WERI-Rb-1 (cell line): ENCODE measurements at regions not wholly inside any gene's neighbourhood (a gene's known extent, or its start where the extent isn't known, plus 50 kb on each side); places are given as distances from the start of the nearest gene placed in this dataset.

ENCODE experiments used
- DNase-seq: peaks from one replicate; pipeline ENCODE4 v3.0.0-alpha.2; 2020
- H3K27ac ChIP-seq: fragments of 250-450 bp; sonication (Bioruptor Pico); 2 replicates; pipeline ENCODE4 v1.5.1; 2020; ENCODE audit warnings: mild to moderate bottlenecking, moderate library complexity
- H3K27me3 ChIP-seq: fragments of 250-450 bp; sonication (Bioruptor Pico); 2 replicates; pipeline ENCODE4 v1.5.1; 2021; ENCODE audit warnings: mild to moderate bottlenecking, low read depth, moderate library complexity; ENCODE audit not compliant: insufficient read depth, severe bottlenecking
- H3K36me3 ChIP-seq: fragments of 250-450 bp; sonication (Bioruptor Pico); 2 replicates; pipeline ENCODE4 v1.5.1; 2020; ENCODE audit warnings: mild to moderate bottlenecking, moderate library complexity
- H3K4me3 ChIP-seq: 2 replicates; pipeline ENCODE4 v1.5.1; 2011; ENCODE audit warnings: low read depth, mild to moderate bottlenecking, control low read depth, low read length
- H3K9me3 ChIP-seq: fragments of 250-450 bp; sonication (Bioruptor Pico); 2 replicates; pipeline ENCODE4 v1.5.1; 2021; ENCODE audit warnings: mild to moderate bottlenecking, moderate library complexity; ENCODE audit not compliant: severe bottlenecking
- CTCF ChIP-seq: IDR thresholded peaks from 2 replicates; pipeline ENCODE4 v1.5.1; 2011; ENCODE audit warnings: low read depth, mild to moderate bottlenecking, control low read depth, inconsistent platforms, low read length

GRCh38 chr10:78292982-78293865 is 259.6 kb downstream of the RPS24 start:
- Histone ChIP-seq H3K36me3 (no peaks in the 10 kb centered on the region), H3K27ac (peak overlapping the region; percentile 85), H3K27me3 (no peaks in the 10 kb centered on the region), H3K4me3 (peak overlapping the region; percentile 24), H3K9me3 (no peaks in the 10 kb centered on the region)
- peak; percentile 96 for DNase-seq
- TF ChIP-seq CTCF: no peak

- peaks cover 4% of the 10 kb centered on the region for H3K9me3 ChIP-seq
- no peak for DNase-seq
- no peak overlapping the region for H3K4me3 ChIP-seq
- H3K27ac ChIP-seq: peak overlapping the region; percentile 85
- TF ChIP-seq CTCF: no peak
- H3K27me3 ChIP-seq: no peaks in the 10 kb centered on the region
- peaks cover 4% of the 10 kb centered on the region; the same call in 1 of the 2 replicates for H3K36me3 ChIP-seq
Measured at GRCh38 chr10:78295242-78295641, 261.6 kb downstream of the RPS24 start.

- no peak for TF ChIP-seq CTCF
- Histone ChIP-seq H3K27me3 (no peaks in the 10 kb centered on the region), H3K9me3 (peaks cover 5% of the 10 kb centered on the region), H3K36me3 (peaks cover 5% of the 10 kb centered on the region; the same call in 1 of the 2 replicates), H3K27ac (no peak overlapping the region), H3K4me3 (no peak overlapping the region)
- no peak for DNase-seq
Measured at GRCh38 chr10:78296785-78297184, 263.1 kb downstream of the RPS24 start.

DNA sequence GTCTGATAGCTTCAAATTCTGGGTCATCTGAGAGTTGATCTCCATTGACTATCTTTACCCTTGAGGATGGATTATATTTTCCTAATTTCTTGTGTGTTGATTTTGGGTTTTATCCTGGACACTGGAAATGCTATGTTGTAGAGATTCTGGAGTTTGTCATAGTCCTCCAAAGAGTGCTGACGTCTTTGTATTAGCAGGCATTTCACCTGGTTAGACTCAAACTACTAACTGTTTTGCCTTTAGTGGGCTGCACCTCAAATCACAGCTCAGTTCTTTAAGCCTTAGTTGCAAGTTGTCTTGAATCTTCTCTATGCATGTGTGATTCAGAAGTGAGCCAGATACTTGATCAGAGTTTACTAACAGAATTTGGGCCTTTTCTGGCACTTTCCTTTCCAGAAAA is 264.3 kb downstream of the RPS24 start:
- DNase-seq: no peak
- Histone ChIP-seq H3K27ac (no peak overlapping the region), H3K36me3 (peaks cover 5% of the 10 kb centered on the region; the same call in 1 of the 2 replicates), H3K27me3 (no peaks in the 10 kb centered on the region), H3K9me3 (peaks cover 5% of the 10 kb centered on the region), H3K4me3 (no peak overlapping the region)
- TF ChIP-seq CTCF: no peak

- Histone ChIP-seq H3K27me3 (no peaks in the 10 kb centered on the region), H3K36me3 (peaks cover 5% of the 10 kb centered on the region; the same call in 1 of the 2 replicates), H3K27ac (no peak overlapping the region), H3K9me3 (peaks cover 5% of the 10 kb centered on the region), H3K4me3 (no peak overlapping the region)
- TF ChIP-seq CTCF: no peak
- DNase-seq: no peak
Measured at GRCh38 chr10:78298835-78299234, 265.2 kb downstream of the RPS24 start.
